KOPT-K1 (cell line): ENCODE measurements at regions not wholly inside any gene's neighbourhood (a gene's known extent, or its start where the extent isn't known, plus 50 kb on each side); places are given as distances from the start of the nearest gene placed in this dataset.

Experiments used
- H3K27ac ChIP-seq: fragments of 200-600 bp; sonication (generic); 2 replicates; pipeline ENCODE4 v1.5.1; 2016; ENCODE audit warnings: antibody characterized with exemption, mild to moderate bottlenecking, low read depth, low read length; ENCODE audit not compliant: poor library complexity, severe bottlenecking
- H3K36me3 ChIP-seq: fragments of 200-600 bp; sonication (generic); 2 replicates; pipeline ENCODE4 v1.5.1; 2017; ENCODE audit warnings: antibody characterized with exemption, mild to moderate bottlenecking, low read length, moderate library complexity; ENCODE audit not compliant: insufficient read depth
- H3K9me3 ChIP-seq: fragments of 200-600 bp; sonication (generic); 2 replicates; pipeline ENCODE4 v1.5.1; 2017; ENCODE audit warnings: antibody characterized with exemption, low read length, mild to moderate bottlenecking; ENCODE audit not compliant: insufficient read depth, poor library complexity, severe bottlenecking

GRCh38 chr2:236943841-236944513 lies 141.7 kb upstream of the COPS8 start:
- Histone ChIP-seq H3K36me3 (no peaks in the 10 kb centered on the region), H3K9me3 (no peaks in the 10 kb centered on the region), H3K27ac (no peak overlapping the region)

- H3K9me3 ChIP-seq, result no peaks in the 10 kb centered on the region
- H3K27ac ChIP-seq, result no peak overlapping the region
- no peaks in the 10 kb centered on the region for H3K36me3 ChIP-seq
Measured at GRCh38 chr2:236944561-236944960, 141.1 kb upstream of the COPS8 start.

GRCh38 chr2:236945431-236946016 lies 140.2 kb upstream of the COPS8 start:
- H3K27ac ChIP-seq, result no peak overlapping the region
- H3K9me3 ChIP-seq, result no peaks in the 10 kb centered on the region
- H3K36me3 ChIP-seq, result no peaks in the 10 kb centered on the region

- Histone ChIP-seq H3K36me3 (no peaks in the 10 kb centered on the region), H3K27ac (no peak overlapping the region), H3K9me3 (peaks cover 9% of the 10 kb centered on the region)
Measured at GRCh38 chr2:236946871-236947270, 138.8 kb upstream of the COPS8 start.

GRCh38 chr2:236947294-236947693 lies 138.4 kb upstream of the COPS8 start:
- peaks cover 13% of the 10 kb centered on the region for H3K9me3 ChIP-seq
- H3K27ac ChIP-seq, result no peak overlapping the region
- no peaks in the 10 kb centered on the region for H3K36me3 ChIP-seq

- Histone ChIP-seq H3K27ac (no peak overlapping the region), H3K36me3 (no peaks in the 10 kb centered on the region), H3K9me3 (peaks cover 17% of the 10 kb centered on the region)
Measured at GRCh38 chr2:236947896-236948295, 137.8 kb upstream of the COPS8 start.

- Histone ChIP-seq H3K27ac (no peak overlapping the region), H3K9me3 (peaks cover 17% of the 10 kb centered on the region), H3K36me3 (no peaks in the 10 kb centered on the region)
Measured at GRCh38 chr2:236949089-236949905, 136.4 kb upstream of the COPS8 start.

- Histone ChIP-seq H3K27ac (no peak overlapping the region), H3K9me3 (peaks cover 17% of the 10 kb centered on the region), H3K36me3 (no peaks in the 10 kb centered on the region)
Measured at GRCh38 chr2:236951830-236952475, 133.7 kb upstream of the COPS8 start.

GRCh38 chr2:236954641-236955040 lies 131.0 kb upstream of the COPS8 start:
- Histone ChIP-seq H3K36me3 (no peaks in the 10 kb centered on the region), H3K27ac (no peak overlapping the region), H3K9me3 (peaks cover 17% of the 10 kb centered on the region)

GRCh38 chr2:236955521-236956030 lies 130.1 kb upstream of the COPS8 start:
- Histone ChIP-seq H3K36me3 (no peaks in the 10 kb centered on the region), H3K9me3 (peaks cover 17% of the 10 kb centered on the region), H3K27ac (no peak overlapping the region)

GRCh38 chr2:236956031-236956618 lies 129.6 kb upstream of the COPS8 start:
- Histone ChIP-seq H3K36me3 (no peaks in the 10 kb centered on the region), H3K27ac (no peak overlapping the region), H3K9me3 (peaks cover 15% of the 10 kb centered on the region)

GRCh38 chr2:236956641-236957040 lies 129.0 kb upstream of the COPS8 start:
- Histone ChIP-seq H3K9me3 (peaks cover 10% of the 10 kb centered on the region), H3K27ac (no peak overlapping the region), H3K36me3 (no peaks in the 10 kb centered on the region)

GRCh38 chr2:236959036-236959435 lies 126.7 kb upstream of the COPS8 start:
- H3K36me3 ChIP-seq, result no peaks in the 10 kb centered on the region
- H3K9me3 ChIP-seq, result no peaks in the 10 kb centered on the region
- no peak overlapping the region for H3K27ac ChIP-seq

- Histone ChIP-seq H3K36me3 (no peaks in the 10 kb centered on the region), H3K27ac (no peak overlapping the region), H3K9me3 (no peaks in the 10 kb centered on the region)
Measured at GRCh38 chr2:236959876-236960275, 125.8 kb upstream of the COPS8 start.

GRCh38 chr2:236960531-236960930 lies 125.2 kb upstream of the COPS8 start:
- Histone ChIP-seq H3K9me3 (no peaks in the 10 kb centered on the region), H3K27ac (no peak overlapping the region), H3K36me3 (no peaks in the 10 kb centered on the region)
